Ishikawa (cell line): ENCODE measurements at regions not wholly inside any gene's neighbourhood (a gene's known extent, or its start where the extent isn't known, plus 50 kb on each side); places are given as distances from the start of the nearest gene placed in this dataset.

Source experiments
- CEBPB ChIP-seq: IDR thresholded peaks from 2 replicates; pipeline ENCODE4 v1.6.1; 2012
- CREB1 ChIP-seq: IDR thresholded peaks from 2 replicates; pipeline ENCODE4 v1.6.1; 2012; ENCODE audit warnings: low read depth
- EGR1 ChIP-seq: IDR thresholded peaks from 2 replicates; pipeline ENCODE4 v1.6.1; 2012
- EP300 ChIP-seq: IDR thresholded peaks from 2 replicates; pipeline ENCODE4 v1.6.1; 2012; ENCODE audit warnings: borderline replicate concordance
- FOXM1 ChIP-seq: IDR thresholded peaks from 2 replicates; pipeline ENCODE4 v1.6.1; 2012; ENCODE audit warnings: low read depth, borderline replicate concordance
- MAX ChIP-seq: IDR thresholded peaks from 2 replicates; pipeline ENCODE4 v1.6.1; 2012
- NFIC ChIP-seq: IDR thresholded peaks from 2 replicates; pipeline ENCODE4 v1.6.1; 2012
- RAD21 ChIP-seq: IDR thresholded peaks from 2 replicates; pipeline ENCODE4 v1.6.1; 2012; ENCODE audit warnings: low read depth
- REST ChIP-seq: IDR thresholded peaks from 2 replicates; pipeline ENCODE4 v1.6.1; 2012; ENCODE audit warnings: low read depth, mild to moderate bottlenecking
- TAF1 ChIP-seq: IDR thresholded peaks from 2 replicates; pipeline ENCODE4 v1.6.1; 2012; ENCODE audit warnings: low read depth, mild to moderate bottlenecking
- TCF12 ChIP-seq: IDR thresholded peaks from 2 replicates; pipeline ENCODE4 v1.6.1; 2012; ENCODE audit warnings: low read depth
- TEAD4 ChIP-seq: IDR thresholded peaks from 2 replicates; pipeline ENCODE4 v1.6.1; 2012
- USF1 ChIP-seq: IDR thresholded peaks from 2 replicates; pipeline ENCODE4 v1.6.1; 2012
- YY1 ChIP-seq: IDR thresholded peaks from 2 replicates; pipeline ENCODE4 v1.6.1; 2012; ENCODE audit warnings: low read depth
- ZBTB7A ChIP-seq: IDR thresholded peaks from 2 replicates; pipeline ENCODE4 v1.6.1; 2012; ENCODE audit warnings: low read depth

- peak; percentile 72 for TF ChIP-seq RAD21
- no peak for TF ChIP-seq USF1
These were observed 341.3 kb downstream of the MYCN start for GRCh38 chr2:16281451-16282335.

GRCh38 chr2:16280081-16280480 lies 339.7 kb downstream of the MYCN start:
- TF ChIP-seq CEBPB = no peak
- TF ChIP-seq NFIC = no peak
- no peak for TF ChIP-seq TEAD4
- no peak for TF ChIP-seq EP300
- TF ChIP-seq TCF12 = no peak
- TF ChIP-seq ZBTB7A = no peak
- no peak for TF ChIP-seq CREB1
- TF ChIP-seq TAF1 = no peak
- TF ChIP-seq MAX = no peak
- TF ChIP-seq REST = no peak

- TF ChIP-seq TCF12 (no peak), FOXM1 (no peak), REST (no peak), TAF1 (no peak), EGR1 (no peak), YY1 (no peak), CEBPB (no peak), NFIC (no peak), TEAD4 (no peak), MAX (no peak), RAD21 (no peak), ZBTB7A (no peak), CREB1 (no peak), EP300 (no peak), USF1 (no peak)
These were observed 339.3 kb downstream of the MYCN start for GRCh38 chr2:16279641-16280040.

- TF ChIP-seq RAD21 (no peak), TCF12 (no peak)
These were observed 338.8 kb downstream of the MYCN start for GRCh38 chr2:16279201-16279570.

- TF ChIP-seq MAX (no peak), NFIC (no peak), CREB1 (no peak), TEAD4 (no peak), CEBPB (no peak), EGR1 (no peak), TAF1 (no peak), ZBTB7A (no peak), RAD21 (no peak), YY1 (no peak), TCF12 (no peak), FOXM1 (no peak), USF1 (no peak), REST (no peak), EP300 (no peak)
These were observed 338.3 kb downstream of the MYCN start for GRCh38 chr2:16278421-16279200.
